GM21723 (cell line): ENCODE measurements at regions not wholly inside any gene's neighbourhood (a gene's known extent, or its start where the extent isn't known, plus 50 kb on each side); places are given as distances from the start of the nearest gene placed in this dataset.

Experiments
- ATAC-seq: cut with Tn5 transposase; IDR thresholded peaks from one replicate; pipeline ENCODE4 v1.9.1; 2021; ENCODE audit warnings: mild to moderate bottlenecking, moderate library complexity; ENCODE audit not compliant: unreplicated experiment

DNA sequence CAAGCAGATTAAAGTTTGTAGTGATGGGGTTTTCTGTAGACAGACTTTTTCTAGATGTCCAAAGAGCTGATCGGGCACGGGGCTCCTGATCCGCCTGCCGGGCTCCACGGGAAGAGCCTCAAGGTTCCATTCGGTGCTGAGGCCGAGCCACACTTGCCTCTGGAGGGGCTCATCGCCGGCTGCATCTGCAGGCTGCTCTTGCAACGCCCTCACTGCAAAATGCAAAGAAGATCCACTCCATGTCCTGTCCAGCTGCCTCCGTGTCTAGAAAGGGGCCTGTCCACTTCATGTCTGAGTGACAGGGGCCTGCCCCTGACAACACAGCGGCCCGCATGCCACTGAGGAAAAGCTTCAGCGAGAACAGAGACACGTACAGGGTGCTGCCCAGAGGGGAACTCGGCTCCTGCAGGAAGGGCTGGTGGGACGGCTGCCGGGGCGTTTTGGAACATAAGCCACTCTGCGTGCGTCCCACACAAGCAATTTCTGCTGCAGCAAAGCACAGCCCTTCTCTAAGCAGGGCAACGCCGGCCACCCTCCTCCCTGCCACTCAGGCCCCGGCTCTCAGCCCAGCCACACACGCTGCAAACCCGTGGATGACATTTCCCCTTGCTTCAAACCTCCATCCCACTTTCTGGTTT lies 53.6 kb upstream of the CTDP1 start:
- ATAC-seq, result no peak

DNA sequence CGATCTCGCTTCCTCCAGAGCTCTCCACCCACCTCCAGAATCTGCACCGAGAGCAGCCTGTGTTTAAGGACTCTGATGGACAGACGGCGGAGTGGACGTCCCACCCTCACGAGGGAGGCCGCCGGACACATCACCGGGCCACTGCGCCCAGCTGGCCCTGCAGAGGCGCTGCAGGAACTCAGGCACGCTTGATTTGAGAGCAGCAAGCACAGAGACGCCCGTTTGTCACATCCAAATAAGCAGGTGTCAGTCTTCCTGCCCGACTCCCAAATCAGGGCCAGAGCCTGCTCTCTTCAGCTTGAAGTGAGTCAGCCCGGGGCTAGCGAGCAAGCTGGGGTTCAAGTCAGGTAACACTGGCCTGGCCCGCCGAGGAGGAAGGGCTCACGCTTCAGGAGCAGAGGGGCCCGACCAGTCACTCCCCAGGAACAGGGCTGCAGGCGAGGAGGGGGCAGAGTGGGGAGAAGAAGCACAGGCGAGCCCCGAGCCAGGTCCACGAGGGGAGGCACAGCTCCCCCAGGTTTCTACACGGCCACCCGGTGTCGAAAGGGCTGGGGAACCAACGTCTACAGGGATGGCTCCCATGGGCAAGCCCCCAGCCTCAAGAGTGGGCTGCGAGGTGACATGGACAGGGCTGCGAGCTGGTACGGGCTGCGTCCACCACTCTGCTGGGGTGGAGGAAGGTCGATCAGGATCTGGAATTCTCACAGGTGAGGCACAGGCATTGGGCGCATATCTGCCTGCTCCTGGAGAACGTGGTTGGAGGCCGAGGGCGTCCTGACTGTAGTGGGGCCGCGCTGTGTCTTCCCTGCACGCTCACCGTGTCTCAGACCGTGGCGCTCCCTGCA lies 52.5 kb upstream of the CTDP1 start:
- ATAC-seq, result no peak

GRCh38 chr18:79627750-79628294 lies 51.8 kb upstream of the CTDP1 start:
- ATAC-seq, result no peak

DNA sequence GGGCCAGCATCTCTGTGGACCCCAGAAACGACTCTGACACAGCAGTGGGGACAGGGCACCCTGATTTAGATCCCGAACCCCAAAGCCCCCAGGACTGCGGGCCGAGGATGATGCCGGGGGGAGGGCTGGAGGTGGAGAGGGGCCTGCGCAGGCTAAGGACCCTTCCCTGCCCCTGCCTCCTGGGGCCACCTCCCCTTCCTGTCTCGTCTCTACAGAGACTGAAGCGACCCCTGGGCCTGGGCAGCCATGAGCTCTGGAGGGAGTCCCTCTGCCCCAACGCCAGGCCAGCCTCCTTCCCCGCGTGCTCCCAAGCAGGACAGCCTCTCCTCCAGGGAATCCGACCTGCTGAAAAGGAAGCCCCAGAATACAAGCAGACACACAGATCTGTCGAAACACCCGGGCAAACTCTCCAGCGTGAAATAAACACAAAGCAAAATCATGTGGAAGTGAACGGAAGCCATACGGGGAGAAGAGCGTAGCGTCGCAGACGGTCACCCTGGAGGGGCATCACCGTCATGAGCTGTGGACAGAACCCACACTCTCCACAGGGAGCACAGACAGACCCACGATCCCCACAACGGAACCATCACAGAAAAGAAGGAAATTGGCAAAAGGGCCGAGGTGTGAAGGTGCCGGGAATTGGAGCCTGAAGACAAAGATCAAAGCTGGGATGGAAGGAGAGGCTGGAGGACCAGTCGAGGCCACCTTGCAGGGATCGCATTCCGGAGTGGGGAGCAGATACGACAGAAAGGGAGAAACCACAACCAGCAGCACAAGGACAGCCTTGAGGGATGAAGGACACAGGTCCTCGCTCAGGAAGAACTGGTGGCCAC lies 51.0 kb upstream of the CTDP1 start:
- ATAC-seq, result no peak

- ATAC-seq, result no peak
Measured at GRCh38 chr18:79629249-79629558, 50.4 kb upstream of the CTDP1 start.

DNA sequence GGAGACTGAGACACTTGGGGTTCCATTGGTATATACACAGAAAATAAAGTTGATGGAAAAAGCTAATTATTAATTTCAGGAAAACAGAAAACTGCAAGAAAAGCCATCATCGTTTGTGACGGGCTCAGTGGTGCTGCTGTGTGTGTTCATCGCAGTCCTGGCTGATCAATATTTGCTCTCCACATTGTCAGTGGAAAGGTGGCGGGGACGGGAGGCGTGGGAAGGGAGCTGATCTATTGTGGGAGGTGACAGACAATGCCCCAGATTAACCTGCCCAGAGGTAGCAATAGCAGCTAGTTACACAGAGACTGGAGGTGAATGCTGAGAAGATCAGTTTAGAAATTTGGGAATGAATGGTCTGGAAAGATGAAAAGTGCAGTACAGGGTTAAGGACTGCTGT lies 50.0 kb upstream of the CTDP1 start:
- no peak for ATAC-seq
